ENCODE measurements at regions not wholly inside any gene's neighbourhood (a gene's known extent, or its start where the extent isn't known, plus 50 kb on each side); places are given as distances from the start of the nearest gene placed in this dataset.

DNA sequence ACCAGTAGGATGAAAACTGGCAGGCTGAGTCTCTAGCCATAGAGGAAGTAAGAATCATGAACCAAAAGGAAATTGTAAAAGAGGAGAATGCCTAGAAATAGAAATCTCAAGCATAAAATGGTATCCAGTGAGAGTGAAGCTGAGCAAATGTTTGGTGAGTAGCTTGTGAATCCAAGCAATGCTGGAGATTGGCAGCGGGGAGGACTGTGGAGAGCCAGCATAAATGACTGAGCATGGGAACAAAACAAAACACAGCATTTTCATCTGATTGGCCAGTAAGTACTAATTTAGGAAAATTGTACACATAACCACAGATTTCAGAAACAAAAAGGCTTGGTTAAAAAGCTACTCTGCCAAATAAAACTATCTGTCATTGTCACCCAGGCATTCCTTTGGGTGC is 390.0 kb downstream of the STK39 start:
- TF ChIP-seq, protein P1, sequence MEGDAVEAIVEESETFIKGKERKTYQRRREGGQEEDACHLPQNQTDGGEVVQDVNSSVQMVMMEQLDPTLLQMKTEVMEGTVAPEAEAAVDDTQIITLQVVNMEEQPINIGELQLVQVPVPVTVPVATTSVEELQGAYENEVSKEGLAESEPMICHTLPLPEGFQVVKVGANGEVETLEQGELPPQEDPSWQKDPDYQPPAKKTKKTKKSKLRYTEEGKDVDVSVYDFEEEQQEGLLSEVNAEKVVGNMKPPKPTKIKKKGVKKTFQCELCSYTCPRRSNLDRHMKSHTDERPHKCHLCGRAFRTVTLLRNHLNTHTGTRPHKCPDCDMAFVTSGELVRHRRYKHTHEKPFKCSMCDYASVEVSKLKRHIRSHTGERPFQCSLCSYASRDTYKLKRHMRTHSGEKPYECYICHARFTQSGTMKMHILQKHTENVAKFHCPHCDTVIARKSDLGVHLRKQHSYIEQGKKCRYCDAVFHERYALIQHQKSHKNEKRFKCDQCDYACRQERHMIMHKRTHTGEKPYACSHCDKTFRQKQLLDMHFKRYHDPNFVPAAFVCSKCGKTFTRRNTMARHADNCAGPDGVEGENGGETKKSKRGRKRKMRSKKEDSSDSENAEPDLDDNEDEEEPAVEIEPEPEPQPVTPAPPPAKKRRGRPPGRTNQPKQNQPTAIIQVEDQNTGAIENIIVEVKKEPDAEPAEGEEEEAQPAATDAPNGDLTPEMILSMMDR (IDR thresholded peaks at IDR 0.05), result no peak
- no peak for DNase-seq

DNA sequence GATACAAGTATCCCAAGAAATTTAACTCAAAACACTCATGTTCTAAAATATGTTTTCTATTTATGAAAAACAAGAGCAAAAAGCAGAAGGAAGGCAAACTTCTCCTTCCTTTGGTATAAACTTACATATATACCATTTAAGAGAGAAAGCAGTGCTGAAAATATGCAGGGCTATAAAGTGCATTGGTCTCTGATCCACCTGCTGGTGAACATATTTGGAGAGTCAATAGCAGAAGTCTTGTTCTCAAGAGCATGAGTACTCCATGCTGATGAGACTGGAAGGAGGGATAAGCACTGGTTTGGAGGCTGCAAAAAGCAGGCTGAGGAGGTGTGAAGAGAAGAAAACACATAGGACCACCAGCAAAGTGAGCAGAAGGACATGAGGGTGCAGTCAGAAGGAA is 391.2 kb downstream of the STK39 start:
- DNase-seq, result no peak
- Histone ChIP-seq H3K4me3 (no peak overlapping the region), H3K27ac (no peak overlapping the region), H3K27me3 (no peaks in the 10 kb centered on the region), H3K36me3 (no peaks in the 10 kb centered on the region), H3K9me3 (no peaks in the 10 kb centered on the region), H3K9ac (ENCODE audit: low read depth in 2 of 2, low read length in 2 of 2) (no peak overlapping the region), H3K4me1 (no peaks in the 10 kb centered on the region)
- TF ChIP-seq, protein P1 (IDR thresholded peaks at IDR 0.05), result no peak
- intact Hi-C loops (cut with DNase I), result no loop called here

More for the DNA sequence above, 390.0 kb downstream of the STK39 start:
- Histone ChIP-seq H3K4me3 (no peak overlapping the region), H3K9me3 (no peaks in the 10 kb centered on the region), H3K27me3 (no peaks in the 10 kb centered on the region), H3K4me1 (no peaks in the 10 kb centered on the region), H3K27ac (no peak overlapping the region), H3K36me3 (no peaks in the 10 kb centered on the region), H3K9ac (ENCODE audit: low read depth in 2 of 2, low read length in 2 of 2) (no peak overlapping the region)
- intact Hi-C loops (cut with DNase I), result no loop called here

DNA sequence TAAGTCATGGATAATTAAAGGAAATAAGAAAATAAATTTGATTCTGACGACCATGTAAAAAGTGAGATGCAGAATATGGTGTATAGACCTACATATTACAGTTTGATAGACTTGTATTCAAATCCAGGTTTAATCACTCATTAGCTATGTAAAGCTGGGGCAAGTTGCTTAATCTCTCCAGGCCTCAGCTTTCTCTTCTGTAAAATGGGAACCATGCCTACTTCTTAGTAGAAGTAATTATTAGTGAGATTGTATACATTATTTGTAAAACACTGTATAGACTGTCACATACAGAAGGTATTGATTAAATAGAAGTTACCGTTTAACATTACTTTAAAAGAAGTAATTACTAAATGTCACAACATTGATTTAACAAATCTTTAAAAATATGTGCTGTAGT is 392.2 kb downstream of the STK39 start:
- no peak overlapping the region for H3K9ac ChIP-seq (ENCODE audit: low read depth in 2 of 2, low read length in 2 of 2)
- DNase-seq, result no peak
- no peaks in the 10 kb centered on the region for H3K27me3 ChIP-seq
- H3K27ac ChIP-seq, result no peak overlapping the region
- no peaks in the 10 kb centered on the region for H3K4me1 ChIP-seq
- no peaks in the 10 kb centered on the region for H3K9me3 ChIP-seq
- intact Hi-C loops (cut with DNase I), result no loop called here
- TF ChIP-seq, protein P1 (IDR thresholded peaks at IDR 0.05), result no peak
- H3K36me3 ChIP-seq, result no peaks in the 10 kb centered on the region
- H3K4me3 ChIP-seq, result no peak overlapping the region

DNA sequence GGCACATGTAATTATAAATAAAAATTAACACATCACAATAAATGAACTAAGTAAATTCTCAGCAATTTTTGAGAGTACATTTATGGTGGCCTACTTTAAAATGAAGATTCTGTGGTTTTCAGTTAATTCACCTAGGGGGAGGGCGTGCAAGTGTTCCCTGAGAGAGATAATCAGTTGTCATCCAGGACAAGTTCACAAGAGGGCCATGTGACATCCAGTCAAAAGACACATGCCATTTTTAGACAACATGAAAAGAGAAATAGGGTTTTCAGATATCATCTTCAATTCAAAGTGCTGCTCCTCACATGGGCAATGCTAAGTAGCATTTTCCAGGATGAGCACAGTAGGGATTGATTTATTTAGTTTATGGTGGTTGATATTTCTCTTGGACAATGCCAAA is 393.7 kb downstream of the STK39 start:
- TF ChIP-seq, protein P1 (IDR thresholded peaks at IDR 0.05), result no peak
- intact Hi-C loops (cut with DNase I), result no loop called here
- Histone ChIP-seq H3K4me3 (no peak overlapping the region), H3K9me3 (no peaks in the 10 kb centered on the region), H3K9ac (ENCODE audit: low read depth in 2 of 2, low read length in 2 of 2) (no peak overlapping the region), H3K27me3 (no peaks in the 10 kb centered on the region), H3K4me1 (no peaks in the 10 kb centered on the region), H3K27ac (no peak overlapping the region), H3K36me3 (no peaks in the 10 kb centered on the region)
- no peak for DNase-seq

DNA sequence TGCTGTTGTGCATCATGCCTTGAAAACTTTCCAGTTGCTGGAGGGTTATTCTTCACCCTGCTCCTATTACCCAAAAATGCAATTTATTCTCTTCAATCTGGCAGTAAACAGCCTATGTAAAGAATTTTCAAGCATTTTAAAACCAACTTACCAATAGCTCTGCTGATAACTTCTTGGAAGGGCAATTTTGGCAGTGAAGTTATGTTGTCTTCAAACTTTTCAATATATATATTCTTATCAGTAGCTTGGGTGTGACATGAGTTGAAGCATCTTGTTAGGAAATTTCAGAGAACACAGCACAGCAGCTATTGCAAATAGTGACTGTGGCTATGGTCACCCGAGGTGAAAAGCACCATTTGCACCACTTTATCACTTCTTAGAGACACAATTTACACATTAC is 395.5 kb downstream of the STK39 start:
- intact Hi-C loops (cut with DNase I), result no loop called here
- Histone ChIP-seq H3K4me1 (no peaks in the 10 kb centered on the region), H3K9me3 (no peaks in the 10 kb centered on the region), H3K4me3 (no peak overlapping the region), H3K27ac (no peak overlapping the region), H3K27me3 (no peaks in the 10 kb centered on the region), H3K36me3 (no peaks in the 10 kb centered on the region), H3K9ac (ENCODE audit: low read depth in 2 of 2, low read length in 2 of 2) (no peak overlapping the region)
- TF ChIP-seq, protein P1 (IDR thresholded peaks at IDR 0.05), result no peak
- DNase-seq, result no peak
